T-helper 17 cell (primary cell): ENCODE measurements at regions not wholly inside any gene's neighbourhood (a gene's known extent, or its start where the extent isn't known, plus 50 kb on each side); places are given as distances from the start of the nearest gene placed in this dataset.
"Not testable (repeated sequence)": the region's sequence is repeated elsewhere in the genome, so short reads cannot be mapped to it uniquely, and the experiment has no call there.

Experiments
- ATAC-seq: fragments of 150-1000 bp; cut with Tn5 transposase; 2 replicates; pipeline ENCODE4 v1.10.0; 2021; ENCODE audit warnings: mild to moderate bottlenecking, moderate library complexity
- DNase-seq, 3 donors: peaks; one replicate each; pipeline versions ENCODE4 v3.0.0 to v3.0.0-alpha.2; 2020 to 2021
- H3K9me3 ChIP-seq: one replicate; pipeline ENCODE4 v1.7.0; 2013; ENCODE audit warnings: low read length, mild to moderate bottlenecking; ENCODE audit not compliant: control insufficient read depth, poor library complexity, severe bottlenecking
- H3K27ac Mint-ChIP-seq: one replicate; pipeline ENCODE4 v1.8.0; 2022; ENCODE audit warnings: mild to moderate bottlenecking, moderate library complexity, mixed read lengths
- H3K27me3 Mint-ChIP-seq: one replicate; pipeline ENCODE4 v1.8.0; 2022; ENCODE audit warnings: mixed read lengths
- H3K36me3 Mint-ChIP-seq: one replicate; pipeline ENCODE4 v1.8.0; 2022; ENCODE audit warnings: low read depth, mixed read lengths
- H3K4me1 Mint-ChIP-seq: one replicate; pipeline ENCODE4 v1.8.0; 2022; ENCODE audit warnings: mild to moderate bottlenecking, mixed read lengths
- H3K4me3 Mint-ChIP-seq: one replicate; pipeline ENCODE4 v1.8.0; 2022; ENCODE audit warnings: mild to moderate bottlenecking, moderate library complexity, mixed read lengths

DNA sequence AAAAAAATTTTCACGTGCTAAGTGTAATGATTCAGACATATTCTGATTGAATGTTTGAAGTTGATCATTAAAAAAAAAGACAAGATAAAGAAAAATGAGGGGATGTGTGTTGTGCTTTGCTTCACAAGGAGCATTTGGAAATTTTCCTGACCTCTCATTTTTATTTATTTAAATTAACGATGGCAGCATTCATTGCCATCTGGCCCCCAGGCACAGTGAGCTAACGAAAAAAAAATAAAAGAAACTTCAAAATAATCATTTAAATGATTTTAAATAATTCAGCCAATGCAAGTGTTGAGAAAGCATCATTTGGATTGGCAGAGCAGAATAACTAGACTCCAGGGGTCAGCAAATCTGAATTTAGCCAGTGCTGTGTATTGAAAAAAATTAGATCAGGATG is 1037.2 kb downstream of the CDH11 start:
- H3K36me3 Mint-ChIP-seq: no peaks in the 10 kb centered on the region
- no peak overlapping the region for H3K27ac Mint-ChIP-seq
- no peaks in the 10 kb centered on the region for H3K27me3 Mint-ChIP-seq
- no peak for ATAC-seq
- no peaks in the 10 kb centered on the region for H3K4me1 Mint-ChIP-seq
- DNase-seq: no peak
- H3K9me3 ChIP-seq: no peaks in the 10 kb centered on the region
- H3K4me3 Mint-ChIP-seq: no peak overlapping the region

- no peaks in the 10 kb centered on the region for H3K4me1 Mint-ChIP-seq
- ATAC-seq (no peak), DNase-seq (no peak)
- no peaks in the 10 kb centered on the region for H3K9me3 ChIP-seq
- no peaks in the 10 kb centered on the region for H3K36me3 Mint-ChIP-seq
- no peaks in the 10 kb centered on the region for H3K27me3 Mint-ChIP-seq
- no peak overlapping the region for H3K4me3 Mint-ChIP-seq
- no peak overlapping the region for H3K27ac Mint-ChIP-seq
Measured at GRCh38 chr16:64083428-64084129, 1038.3 kb downstream of the CDH11 start.

DNA sequence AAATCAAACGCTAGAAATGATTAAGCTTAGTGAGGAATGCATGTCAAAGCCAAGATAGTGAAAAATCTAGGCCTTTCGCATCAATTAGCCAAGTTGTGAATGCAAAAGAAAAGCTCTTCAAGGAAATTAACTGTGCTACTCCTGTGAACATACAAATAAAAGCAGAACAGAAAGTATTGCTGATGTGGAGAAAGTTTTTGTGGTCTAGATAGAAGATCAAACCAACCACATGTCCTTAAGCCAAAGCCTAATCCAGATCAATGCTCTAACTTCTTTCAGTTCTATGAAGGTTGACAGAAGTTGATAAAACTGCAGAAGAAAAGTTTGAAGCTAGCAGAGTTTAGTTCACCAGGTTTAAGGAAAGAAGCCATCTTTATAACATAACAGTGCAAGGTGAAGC is 1044.6 kb downstream of the CDH11 start:
- Mint-ChIP-seq H3K4me3 (no peak overlapping the region), H3K4me1 (no peaks in the 10 kb centered on the region), H3K36me3 (no peaks in the 10 kb centered on the region), H3K27ac (no peak overlapping the region), H3K27me3 (no peaks in the 10 kb centered on the region)
- no peak for DNase-seq
- H3K9me3 ChIP-seq: no peaks in the 10 kb centered on the region
- ATAC-seq: no peak

- Mint-ChIP-seq H3K27ac (no peak overlapping the region), H3K4me1 (no peaks in the 10 kb centered on the region), H3K36me3 (no peaks in the 10 kb centered on the region), H3K27me3 (no peaks in the 10 kb centered on the region), H3K4me3 (no peak overlapping the region)
- H3K9me3 ChIP-seq: no peaks in the 10 kb centered on the region
- ATAC-seq (no peak), DNase-seq (no peak)
Measured at GRCh38 chr16:64074706-64075105, 1047.2 kb downstream of the CDH11 start.

GRCh38 chr16:64072131-64072730 is 1049.6 kb downstream of the CDH11 start:
- DNase-seq, ATAC-seq, H3K9me3 ChIP-seq, H3K27me3 Mint-ChIP-seq, H3K4me3 Mint-ChIP-seq, H3K4me1 Mint-ChIP-seq, H3K36me3 Mint-ChIP-seq, H3K27ac Mint-ChIP-seq: not testable (repeated sequence)

GRCh38 chr16:64065523-64065922 is 1056.3 kb downstream of the CDH11 start:
- no peak overlapping the region for H3K27ac Mint-ChIP-seq
- no peaks in the 10 kb centered on the region for H3K36me3 Mint-ChIP-seq
- H3K27me3 Mint-ChIP-seq: no peaks in the 10 kb centered on the region
- no peaks in the 10 kb centered on the region for H3K9me3 ChIP-seq
- DNase-seq: no peak
- no peak overlapping the region for H3K4me3 Mint-ChIP-seq
- ATAC-seq: no peak
- no peaks in the 10 kb centered on the region for H3K4me1 Mint-ChIP-seq

DNA sequence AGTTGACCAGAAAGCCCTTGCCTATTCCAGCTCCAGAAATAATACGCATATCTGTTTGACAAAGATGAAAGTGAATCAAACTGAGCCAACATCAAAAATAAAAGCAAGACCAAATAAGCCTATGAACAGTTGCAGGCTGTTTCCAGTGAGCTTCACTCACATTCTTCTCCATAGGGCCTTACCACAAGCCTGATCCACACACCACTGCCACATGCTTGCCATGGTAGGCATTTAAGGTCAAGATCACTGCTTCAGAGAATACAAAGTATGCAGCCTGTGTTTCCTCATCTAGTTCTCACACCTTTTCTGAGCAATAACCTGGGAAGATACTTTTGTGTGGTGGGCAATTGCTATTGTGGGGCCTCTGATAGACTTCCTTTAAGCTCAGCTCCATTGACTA is 1060.2 kb downstream of the CDH11 start:
- H3K4me3 Mint-ChIP-seq: no peak overlapping the region
- no peaks in the 10 kb centered on the region for H3K4me1 Mint-ChIP-seq
- no peak for DNase-seq
- no peaks in the 10 kb centered on the region for H3K27me3 Mint-ChIP-seq
- H3K27ac Mint-ChIP-seq: no peak overlapping the region
- H3K9me3 ChIP-seq: no peaks in the 10 kb centered on the region
- no peaks in the 10 kb centered on the region for H3K36me3 Mint-ChIP-seq
- no peak for ATAC-seq

DNA sequence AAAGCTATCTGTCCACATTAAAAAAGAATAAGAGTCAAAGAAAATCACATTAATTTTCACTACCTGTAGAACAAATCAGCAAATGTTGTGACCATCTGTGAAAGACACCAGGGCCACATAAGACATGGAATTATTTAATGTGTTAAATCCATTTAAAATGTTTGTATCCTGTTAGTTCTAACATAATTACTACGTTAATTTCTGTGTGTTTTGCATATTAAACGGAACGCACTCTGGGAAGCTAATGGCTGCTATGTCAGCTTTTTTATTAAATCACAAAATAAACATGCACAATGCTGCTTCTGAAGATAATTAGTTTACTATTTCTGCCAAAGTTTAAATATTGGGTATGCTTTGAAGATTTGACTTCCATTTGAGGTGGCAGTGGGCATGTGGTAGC is 1061.2 kb downstream of the CDH11 start:
- ATAC-seq (no peak), DNase-seq (no peak)
- no peaks in the 10 kb centered on the region for H3K9me3 ChIP-seq
- no peaks in the 10 kb centered on the region for H3K4me1 Mint-ChIP-seq
- no peak overlapping the region for H3K27ac Mint-ChIP-seq
- no peaks in the 10 kb centered on the region for H3K27me3 Mint-ChIP-seq
- no peak overlapping the region for H3K4me3 Mint-ChIP-seq
- H3K36me3 Mint-ChIP-seq: no peaks in the 10 kb centered on the region

DNA sequence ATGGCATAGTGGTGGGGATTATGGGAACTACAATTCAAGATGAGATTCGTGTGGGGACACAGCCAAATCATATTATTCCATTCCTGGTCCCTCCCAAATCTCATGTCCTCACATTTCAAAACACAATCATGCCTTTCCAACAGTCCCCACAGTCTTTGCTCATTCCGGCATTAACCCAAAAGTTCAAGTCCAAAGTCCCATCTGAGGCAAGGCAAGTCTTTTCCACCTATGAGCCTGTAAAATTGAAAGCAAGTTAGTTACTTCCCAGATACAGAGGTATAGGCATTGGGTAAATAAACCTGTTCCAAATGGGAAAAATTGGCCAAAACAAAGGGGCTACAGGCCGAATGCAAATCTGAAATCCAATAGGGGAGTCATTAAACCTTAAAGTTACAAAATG is 1063.2 kb downstream of the CDH11 start:
- H3K4me1 Mint-ChIP-seq: no peaks in the 10 kb centered on the region
- no peaks in the 10 kb centered on the region for H3K36me3 Mint-ChIP-seq
- no peaks in the 10 kb centered on the region for H3K27me3 Mint-ChIP-seq
- H3K27ac Mint-ChIP-seq: no peak overlapping the region
- no peak for ATAC-seq
- DNase-seq: no peak
- H3K9me3 ChIP-seq: no peaks in the 10 kb centered on the region
- no peak overlapping the region for H3K4me3 Mint-ChIP-seq

GRCh38 chr16:64051824-64052223 is 1070.0 kb downstream of the CDH11 start:
- no peak for ATAC-seq
- H3K27me3 Mint-ChIP-seq: no peaks in the 10 kb centered on the region
- no peaks in the 10 kb centered on the region for H3K4me1 Mint-ChIP-seq
- no peak for DNase-seq
- H3K9me3 ChIP-seq: no peaks in the 10 kb centered on the region
- H3K36me3 Mint-ChIP-seq: no peaks in the 10 kb centered on the region
- no peak overlapping the region for H3K4me3 Mint-ChIP-seq
- H3K27ac Mint-ChIP-seq: no peak overlapping the region

GRCh38 chr16:64047878-64048277 is 1074.0 kb downstream of the CDH11 start:
- no peak for ATAC-seq
- Mint-ChIP-seq H3K36me3 (no peaks in the 10 kb centered on the region), H3K4me3 (no peak overlapping the region)

DNA sequence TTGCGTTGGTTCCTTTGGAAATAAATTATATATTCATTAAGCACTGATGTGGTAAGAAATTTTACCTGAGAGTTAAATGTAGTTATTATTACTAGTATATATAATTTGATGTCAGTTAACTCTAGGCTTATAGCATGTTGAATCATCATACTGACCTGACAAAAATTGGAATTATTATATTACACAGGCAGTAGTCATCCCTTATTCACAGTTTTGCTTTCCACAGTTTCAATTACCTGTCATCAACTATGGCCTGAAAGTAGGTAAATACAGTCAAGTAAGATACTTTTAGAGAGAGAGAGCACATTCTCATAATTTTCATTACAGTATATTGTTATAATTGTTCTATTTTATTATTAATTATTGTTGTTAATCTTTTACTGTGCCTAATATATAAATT is 1074.7 kb downstream of the CDH11 start:
- H3K27ac Mint-ChIP-seq: no peak overlapping the region
- no peaks in the 10 kb centered on the region for H3K36me3 Mint-ChIP-seq
- DNase-seq: no peak

More at GRCh38 chr16:64047878-64048277, 1074.0 kb downstream of the CDH11 start:
- Mint-ChIP-seq H3K27ac (no peak overlapping the region), H3K4me1 (no peaks in the 10 kb centered on the region), H3K27me3 (no peaks in the 10 kb centered on the region)
- no peaks in the 10 kb centered on the region for H3K9me3 ChIP-seq
- no peak for DNase-seq

GRCh38 chr16:64035337-64035736 is 1086.5 kb downstream of the CDH11 start:
- H3K9me3 ChIP-seq: no peaks in the 10 kb centered on the region
- H3K4me1 Mint-ChIP-seq: no peaks in the 10 kb centered on the region
- H3K36me3 Mint-ChIP-seq: no peaks in the 10 kb centered on the region
- no peak overlapping the region for H3K27ac Mint-ChIP-seq
- no peak for ATAC-seq
- no peak for DNase-seq
- no peaks in the 10 kb centered on the region for H3K27me3 Mint-ChIP-seq
- no peak overlapping the region for H3K4me3 Mint-ChIP-seq

More for the DNA sequence above, 1074.7 kb downstream of the CDH11 start:
- no peak for ATAC-seq
- no peaks in the 10 kb centered on the region for H3K27me3 Mint-ChIP-seq
- H3K4me3 Mint-ChIP-seq: no peak overlapping the region
- no peaks in the 10 kb centered on the region for H3K9me3 ChIP-seq
- H3K4me1 Mint-ChIP-seq: no peaks in the 10 kb centered on the region

DNA sequence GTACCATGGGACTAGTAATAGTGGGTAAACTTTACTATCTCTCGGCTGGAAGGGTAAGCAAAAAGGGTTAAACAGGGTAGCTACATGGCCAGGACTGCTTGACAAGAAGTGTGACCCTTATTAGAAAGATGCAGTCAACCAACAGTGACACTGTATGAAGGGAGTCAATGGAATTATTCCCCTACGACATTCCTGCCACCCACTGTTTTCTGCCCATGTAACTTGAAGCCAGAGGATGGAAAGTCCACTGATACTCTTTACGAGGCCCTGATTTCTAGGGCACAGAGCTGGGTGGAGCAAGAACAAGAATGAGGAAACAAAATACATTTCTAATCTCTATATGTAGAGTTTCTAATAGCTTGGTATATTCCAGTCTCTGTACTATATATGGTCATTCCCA is 1102.5 kb downstream of the CDH11 start:
- H3K4me3 Mint-ChIP-seq: no peak overlapping the region
- H3K27me3 Mint-ChIP-seq: no peaks in the 10 kb centered on the region
- DNase-seq: no peak
- no peak overlapping the region for H3K27ac Mint-ChIP-seq
- no peaks in the 10 kb centered on the region for H3K36me3 Mint-ChIP-seq
- H3K9me3 ChIP-seq: no peaks in the 10 kb centered on the region
- no peak for ATAC-seq
- H3K4me1 Mint-ChIP-seq: no peaks in the 10 kb centered on the region
